Uterus (tissue), 3 donors: ENCODE measurements at regions not wholly inside any gene's neighbourhood (a gene's known extent, or its start where the extent isn't known, plus 50 kb on each side); places are given as distances from the start of the nearest gene placed in this dataset.
"Not testable (repeated sequence)": the region's sequence is repeated elsewhere in the genome, so short reads cannot be mapped to it uniquely, and the experiment has no call there.

Source experiments
- DNase-seq, 2 donors: peaks; one replicate each; pipeline ENCODE4 v3.0.0-alpha.2; 2019 to 2020
- H3K27ac ChIP-seq, 2 donors: fragments of 200-600 bp; sonication (generic); 1 replicate in 1 of 2; 2 replicates in 1 of 2; pipeline ENCODE4 v1.5.1; 2016 to 2018
- H3K27me3 ChIP-seq, 2 donors: fragments of 200-600 bp; sonication (generic); one replicate each; pipeline ENCODE4 v1.5.1; 2018 to 2019; ENCODE audit warnings: control low read depth in 1 of 2
- H3K36me3 ChIP-seq, 2 donors: fragments of 200-600 bp; sonication (generic); one replicate each; pipeline ENCODE4 v1.5.1; 2019; ENCODE audit warnings: control low read depth in 1 of 2
- H3K4me1 ChIP-seq, 2 donors: fragments of 200-600 bp; sonication (generic); one replicate each; pipeline ENCODE4 v1.5.1; 2018 to 2019; ENCODE audit warnings: control low read depth in 1 of 2
- H3K4me3 ChIP-seq, 2 donors: fragments of 200-600 bp; sonication (generic); 1 replicate in 1 of 2; 2 replicates in 1 of 2; pipeline ENCODE4 v1.5.1; 2018 to 2019; ENCODE audit warnings: mild to moderate bottlenecking in 1 of 2
- H3K9me3 ChIP-seq, 2 donors: fragments of 200-600 bp; sonication (generic); one replicate each; pipeline ENCODE4 v1.5.1; 2019; ENCODE audit warnings: control low read depth in 1 of 2
- POLR2A ChIP-seq, 2 donors: fragments of 450-650 bp; IDR thresholded peaks; one replicate each; pipeline ENCODE4 v1.6.1; 2016; ENCODE audit warnings: antibody characterized with exemption in 2 of 2, mild to moderate bottlenecking in 1 of 2, moderate library complexity in 1 of 2
- intact Hi-C: fragments of 100-400 bp; cut with DNase I; formaldehyde crosslinking; loops from one replicate; pipeline ENCODE4 v1.15.1; 2023; ENCODE audit warnings: low total_unique reads
- TF ChIP-seq, protein P1 (sequence below), 4 experiments: fragments of 200-600 bp in 2 of 4; fragments of 450-650 bp in 2 of 4; sonication (generic) in 2 of 4; IDR thresholded peaks; one replicate each; pipeline ENCODE4 v1.5.1; 2016 to 2019; ENCODE audit warnings: antibody characterized with exemption in 4 of 4, mild to moderate bottlenecking in 2 of 4, moderate library complexity in 1 of 4
- donor health status: DM: yes; HTN: yes; CAD: no.

DNA sequence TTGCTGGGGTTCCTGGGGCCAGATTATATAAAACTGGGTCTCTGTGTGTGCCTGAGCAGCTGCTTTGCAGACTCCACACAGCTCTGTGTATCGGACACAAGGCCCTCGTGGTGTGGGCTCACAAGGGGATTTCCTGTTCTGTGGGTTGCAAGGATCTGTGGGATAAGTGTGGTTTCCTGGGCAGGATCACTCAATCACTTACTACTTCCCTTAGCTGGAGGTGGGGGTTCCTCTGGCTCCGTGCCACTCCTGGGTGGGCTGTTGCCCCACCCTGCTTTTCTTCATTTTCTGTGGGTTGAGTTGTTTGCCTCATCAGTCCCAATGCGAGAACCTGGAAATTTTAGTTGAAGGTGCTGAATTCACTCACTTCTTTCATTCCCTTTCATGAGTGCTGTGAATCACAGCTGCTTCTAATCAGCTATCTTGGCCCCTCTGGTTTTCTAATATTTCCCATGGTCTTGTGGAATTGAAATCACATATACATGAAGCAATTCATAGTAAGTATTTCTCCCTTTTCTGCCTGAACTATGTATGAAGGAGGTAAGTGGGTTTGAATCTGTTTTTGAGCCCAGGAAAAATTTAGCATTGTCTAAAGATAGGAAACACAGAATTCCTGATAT, 196.3 kb downstream of the DCDC2C start:
- intact Hi-C loops: no loop called here
- Histone ChIP-seq H3K4me1 (no peaks in the 10 kb centered on the region), H3K27me3 (no peaks in the 10 kb centered on the region), H3K9me3 (no peaks in the 10 kb centered on the region), H3K4me3 (no peak overlapping the region), H3K27ac (no peak overlapping the region), H3K36me3 (no peaks in the 10 kb centered on the region)
- no peak for TF ChIP-seq POLR2A (IDR thresholded peaks at IDR 0.05)
- TF ChIP-seq, protein P1, sequence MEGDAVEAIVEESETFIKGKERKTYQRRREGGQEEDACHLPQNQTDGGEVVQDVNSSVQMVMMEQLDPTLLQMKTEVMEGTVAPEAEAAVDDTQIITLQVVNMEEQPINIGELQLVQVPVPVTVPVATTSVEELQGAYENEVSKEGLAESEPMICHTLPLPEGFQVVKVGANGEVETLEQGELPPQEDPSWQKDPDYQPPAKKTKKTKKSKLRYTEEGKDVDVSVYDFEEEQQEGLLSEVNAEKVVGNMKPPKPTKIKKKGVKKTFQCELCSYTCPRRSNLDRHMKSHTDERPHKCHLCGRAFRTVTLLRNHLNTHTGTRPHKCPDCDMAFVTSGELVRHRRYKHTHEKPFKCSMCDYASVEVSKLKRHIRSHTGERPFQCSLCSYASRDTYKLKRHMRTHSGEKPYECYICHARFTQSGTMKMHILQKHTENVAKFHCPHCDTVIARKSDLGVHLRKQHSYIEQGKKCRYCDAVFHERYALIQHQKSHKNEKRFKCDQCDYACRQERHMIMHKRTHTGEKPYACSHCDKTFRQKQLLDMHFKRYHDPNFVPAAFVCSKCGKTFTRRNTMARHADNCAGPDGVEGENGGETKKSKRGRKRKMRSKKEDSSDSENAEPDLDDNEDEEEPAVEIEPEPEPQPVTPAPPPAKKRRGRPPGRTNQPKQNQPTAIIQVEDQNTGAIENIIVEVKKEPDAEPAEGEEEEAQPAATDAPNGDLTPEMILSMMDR (IDR thresholded peaks at IDR 0.05): no peak
- DNase-seq: no peak

DNA sequence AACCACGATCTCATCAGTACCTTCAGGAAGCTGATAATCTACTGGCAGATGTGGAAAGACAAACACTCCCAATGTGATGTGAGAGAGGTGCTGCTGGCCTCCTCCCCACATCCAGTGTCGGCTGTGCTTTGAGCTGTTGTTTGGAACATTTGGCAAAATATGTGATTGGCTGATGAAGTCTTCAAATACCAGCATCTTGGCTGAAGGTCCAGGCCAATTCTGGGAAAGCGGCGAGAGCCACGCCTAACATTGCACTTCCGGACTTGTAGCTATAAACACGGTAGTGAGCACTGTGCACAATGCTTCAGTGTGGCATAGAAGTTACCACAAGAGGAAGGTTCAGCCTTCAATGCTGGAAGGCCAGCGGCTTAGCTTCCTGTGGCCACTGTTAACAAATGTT, 198.8 kb downstream of the DCDC2C start:
- DNase-seq: no peak
- H3K9me3 ChIP-seq: no peaks in the 10 kb centered on the region
- H3K36me3 ChIP-seq: no peaks in the 10 kb centered on the region
- H3K4me3 ChIP-seq: no peak overlapping the region
- H3K27me3 ChIP-seq: no peaks in the 10 kb centered on the region
- no peak overlapping the region for H3K27ac ChIP-seq
- TF ChIP-seq POLR2A (IDR thresholded peaks at IDR 0.05): no peak
- TF ChIP-seq, protein P1 (IDR thresholded peaks at IDR 0.05): no peak
- no peaks in the 10 kb centered on the region for H3K4me1 ChIP-seq
- intact Hi-C loops: no loop called here

DNA sequence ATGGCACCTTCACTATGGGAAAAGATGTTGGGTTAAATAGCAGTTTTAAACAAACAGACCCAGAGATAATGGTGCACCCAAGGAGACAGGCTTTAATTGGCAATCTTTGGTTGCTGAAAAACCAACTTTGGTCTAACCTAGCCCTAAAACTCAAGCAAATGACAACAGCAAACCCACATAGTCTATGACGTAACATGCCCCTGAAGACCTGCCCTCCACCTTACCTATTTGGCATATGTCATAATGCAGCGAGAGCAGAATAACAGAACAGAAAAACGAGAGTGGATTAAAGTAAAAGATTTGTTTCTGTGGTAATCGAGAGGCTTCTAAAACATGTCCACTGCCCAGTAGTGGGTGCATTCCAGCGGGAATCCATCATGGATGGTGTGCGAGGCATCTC, 200.7 kb downstream of the DCDC2C start:
- intact Hi-C loops: no loop called here
- Histone ChIP-seq H3K9me3 (no peaks in the 10 kb centered on the region), H3K4me3 (no peak overlapping the region), H3K27ac (no peak overlapping the region), H3K27me3 (no peaks in the 10 kb centered on the region), H3K4me1 (no peaks in the 10 kb centered on the region), H3K36me3 (no peaks in the 10 kb centered on the region)
- TF ChIP-seq POLR2A (IDR thresholded peaks at IDR 0.05): no peak
- TF ChIP-seq, protein P1 (IDR thresholded peaks at IDR 0.05): no peak
- DNase-seq: no peak

DNA sequence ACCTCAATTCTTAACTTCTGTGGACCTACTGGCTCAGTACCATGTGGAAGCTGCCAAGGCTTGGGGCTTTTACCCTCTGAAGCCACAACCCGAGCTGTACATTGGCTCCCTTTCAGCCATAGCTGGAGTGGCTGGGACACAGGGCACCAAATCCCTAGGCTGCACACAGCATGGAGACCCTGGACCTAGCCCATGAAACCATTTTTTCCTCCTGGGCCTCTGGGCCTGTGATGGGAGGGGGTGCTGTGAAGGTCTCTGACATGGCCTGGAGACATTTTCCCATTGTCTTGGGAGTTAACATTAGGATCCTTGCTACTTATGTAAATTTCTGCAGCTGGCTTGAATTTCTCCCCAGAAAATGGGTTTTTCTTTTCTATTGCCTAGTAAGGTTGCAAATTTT, 205.1 kb downstream of the DCDC2C start:
- intact Hi-C loops, DNase-seq, H3K27ac ChIP-seq, H3K36me3 ChIP-seq, H3K9me3 ChIP-seq, H3K4me1 ChIP-seq, H3K4me3 ChIP-seq, H3K27me3 ChIP-seq: not testable (repeated sequence)

DNA sequence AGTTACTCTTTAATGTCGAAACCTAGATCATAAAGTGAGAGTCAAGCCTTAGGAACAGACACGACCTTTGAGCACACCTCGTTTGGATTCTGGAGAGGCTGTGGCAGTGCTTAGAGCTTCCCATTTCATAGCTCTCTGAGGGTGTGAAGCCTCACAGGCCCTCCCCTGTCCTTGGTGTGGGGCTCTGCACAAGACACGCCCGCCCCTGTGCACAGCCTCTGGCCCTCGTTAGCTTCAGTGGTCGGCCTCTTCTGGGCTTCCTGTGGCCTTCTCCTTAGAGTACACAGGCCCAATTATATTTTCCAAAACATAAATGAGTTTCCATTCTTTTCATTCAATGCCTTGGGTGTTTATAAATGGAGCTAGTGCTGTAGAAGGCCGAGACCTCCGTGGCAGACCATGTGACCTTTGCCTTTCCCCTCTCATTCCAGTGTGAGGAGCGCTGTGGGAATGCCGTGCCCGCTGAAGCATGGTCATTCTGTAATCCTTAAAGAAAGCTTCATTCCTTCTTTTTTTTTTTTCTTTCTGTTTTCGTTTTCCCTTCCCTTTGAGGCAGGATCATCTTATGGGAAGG, 208.6 kb downstream of the DCDC2C start:
- TF ChIP-seq, protein P1 (IDR thresholded peaks at IDR 0.05): no peak
- no peak for TF ChIP-seq POLR2A (IDR thresholded peaks at IDR 0.05)
- Histone ChIP-seq H3K4me3 (no peak overlapping the region), H3K27ac (no peak overlapping the region), H3K27me3 (no peaks in the 10 kb centered on the region), H3K4me1 (no peaks in the 10 kb centered on the region), H3K36me3 (no peaks in the 10 kb centered on the region), H3K9me3 (no peaks in the 10 kb centered on the region)
- intact Hi-C loops: no loop called here
- DNase-seq: no peak

DNA sequence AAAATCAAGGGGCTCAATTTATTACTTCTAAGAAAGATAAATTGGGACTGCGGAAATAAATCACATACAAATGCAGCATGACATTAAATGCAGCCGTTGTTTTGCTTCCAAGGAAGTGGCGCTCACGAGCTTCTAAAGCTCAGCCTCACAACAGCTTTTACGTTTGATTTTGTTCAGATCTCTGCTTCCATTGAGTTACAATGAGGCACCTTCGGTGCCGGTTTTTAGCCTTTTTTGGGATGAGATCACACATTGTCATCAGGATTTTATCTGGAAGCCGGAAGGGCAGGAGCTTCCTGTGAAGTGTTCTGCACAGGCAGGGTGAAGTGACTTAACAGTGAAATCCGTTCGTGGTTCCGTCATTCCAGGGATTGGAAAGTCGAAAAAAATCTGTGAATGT, 209.8 kb downstream of the DCDC2C start:
- Histone ChIP-seq H3K36me3 (no peaks in the 10 kb centered on the region), H3K4me1 (no peaks in the 10 kb centered on the region), H3K27me3 (no peaks in the 10 kb centered on the region), H3K27ac (no peak overlapping the region), H3K9me3 (no peaks in the 10 kb centered on the region), H3K4me3 (no peak overlapping the region)
- intact Hi-C loops: no loop called here
- DNase-seq: no peak
- TF ChIP-seq, protein P1 (IDR thresholded peaks at IDR 0.05): no peak
- no peak for TF ChIP-seq POLR2A (IDR thresholded peaks at IDR 0.05)
